ENCODE measurements at regions not wholly inside any gene's neighbourhood (a gene's known extent, or its start where the extent isn't known, plus 50 kb on each side); places are given as distances from the start of the nearest gene placed in this dataset.

- no peak for TF ChIP-seq YBX1 (IDR thresholded peaks at IDR 0.05)
Measured at GRCh38 chr3:65181391-65181871, 493.6 kb upstream of the ADAMTS9 start (continued).

GRCh38 chr3:65178703-65179102, 490.9 kb upstream of the ADAMTS9 start:
- 6% methylated on average over 6 of the region's 6 CpGs for WGBS (ENCODE audit: insufficient coverage, insufficient replicate concordance, low lambda C conversion rate, missing lambda C conversion rate)
- ChIA-PET CTCF (no interaction called here), POLR2A (no interaction called here), SMC1A (ENCODE audit: uncharacterized antibody, unreplicated experiment) (interaction anchor here (1.3 kb wide), 1 partner anchor 10 kb away, joined by 3 read pairs; no protein-coding TSS in a partner anchor), RAD21 (ENCODE audit: unreplicated experiment) (no interaction called here)
- intact Hi-C loops (cut with micrococcal nuclease; ENCODE audit: unreplicated experiment) (no loop called here), in situ Hi-C loops (cut with MboI) (no loop called here)
- BruUV-seq (replicated peaks), result no TSS peak
- no peaks in the 10 kb centered on the region for H3K79me2 ChIP-seq (ENCODE audit: control insufficient read depth, insufficient read depth, low read length)
- no peak for DNase-seq (ENCODE audit: low read depth, low spot score)
- H3K9ac ChIP-seq (ENCODE audit: control insufficient read depth, insufficient read depth, low read length), result no peak overlapping the region
- TF ChIP-seq SUPT20H (IDR thresholded peaks at IDR 0.05; ENCODE audit: borderline replicate concordance, control insufficient read depth, low read depth, low read length) (no peak), CREM (IDR thresholded peaks at IDR 0.05; ENCODE audit: low read depth) (no peak), DPF2 (IDR thresholded peaks at IDR 0.05) (no peak), POU2F2 (IDR thresholded peaks at IDR 0.05; ENCODE audit: borderline replicate concordance, low read depth, low read length) (no peak), CBFB (IDR thresholded peaks at IDR 0.05; ENCODE audit: low read depth) (no peak), POLR2AphosphoS2 (IDR thresholded peaks at IDR 0.05; ENCODE audit: low read depth, low read length) (no peak), RAD51 (IDR thresholded peaks at IDR 0.05) (no peak), RB1 (IDR thresholded peaks at IDR 0.05; ENCODE audit: borderline replicate concordance) (no peak), CHD4 (IDR thresholded peaks at IDR 0.05) (no peak), ZNF24 (IDR thresholded peaks at IDR 0.05) (no peak), EED (IDR thresholded peaks at IDR 0.05; ENCODE audit: low read depth) (no peak), REST (IDR thresholded peaks at IDR 0.05; ENCODE audit: low read depth, low read length) (no peak), NR2C1 (IDR thresholded peaks at IDR 0.05) (no peak), SMAD5 (IDR thresholded peaks at IDR 0.05; ENCODE audit: low read depth) (no peak), ZNF217 (IDR thresholded peaks at IDR 0.05) (no peak), TCF3 (IDR thresholded peaks at IDR 0.05; ENCODE audit: borderline replicate concordance, insufficient read depth, low read depth, low read length) (no peak)
- H3K36me3 ChIP-seq (ENCODE audit: control insufficient read depth in 2 of 2, insufficient read depth in 2 of 2, low read length in 1 of 2), result no peaks in the 10 kb centered on the region
- H4K20me1 ChIP-seq (ENCODE audit: control insufficient read depth, insufficient read depth), result no peaks in the 10 kb centered on the region
- no peaks in the 10 kb centered on the region for H3K9me3 ChIP-seq (replicated peaks; ENCODE audit: control insufficient read depth, insufficient read depth, low read length)
- H3K27ac ChIP-seq (ENCODE audit: control insufficient read depth, insufficient read depth), result no peak overlapping the region
- H3K4me3 ChIP-seq, result no peak overlapping the region
- H3K4me1 ChIP-seq (ENCODE audit: control insufficient read depth, insufficient read depth, low read length), result no peaks in the 10 kb centered on the region
- FAIRE-seq, result no peak
- H3K27me3 ChIP-seq (replicated peaks in 1 of 2; ENCODE audit: control insufficient read depth in 2 of 2, insufficient read depth in 2 of 2, low read length in 1 of 2), result no peaks in the 10 kb centered on the region
- ATAC-seq, result no peak
- no peak overlapping the region for H3K4me2 ChIP-seq (ENCODE audit: control insufficient read depth, insufficient read depth)
- no peak overlapping the region for H2AFZ ChIP-seq (ENCODE audit: control insufficient read depth, low read depth, low read length)

Measured in GM12878 (cell line).